Mesothelial cell of epicardium (in vitro differentiated cells): ENCODE measurements at regions not wholly inside any gene's neighbourhood (a gene's known extent, or its start where the extent isn't known, plus 50 kb on each side); places are given as distances from the start of the nearest gene placed in this dataset.
"Not testable (repeated sequence)": the region's sequence is repeated elsewhere in the genome, so short reads cannot be mapped to it uniquely, and the experiment has no call there.

Experiments used
- DNase-seq, 2 experiments: peaks; one replicate each; pipeline ENCODE4 v3.0.0; 2021; ENCODE audit warnings: low spot score in 2 of 2; ENCODE audit not compliant: unreplicated experiment in 2 of 2
- H3K27ac Mint-ChIP-seq: 2 replicates; pipeline ENCODE4 v1.8.0; 2021; ENCODE audit warnings: mixed read lengths
- H3K27me3 Mint-ChIP-seq: 2 replicates; pipeline ENCODE4 v1.8.0; 2021; ENCODE audit warnings: low read depth, mixed read lengths
- H3K36me3 Mint-ChIP-seq: 2 replicates; pipeline ENCODE4 v1.8.0; 2021; ENCODE audit warnings: mixed read lengths
- H3K4me1 Mint-ChIP-seq: 2 replicates; pipeline ENCODE4 v1.8.0; 2021; ENCODE audit warnings: mixed read lengths
- H3K4me3 Mint-ChIP-seq: 2 replicates; pipeline ENCODE4 v1.8.0; 2021; ENCODE audit warnings: mild to moderate bottlenecking, moderate library complexity, mixed read lengths
- H3K9me3 Mint-ChIP-seq: 2 replicates; pipeline ENCODE4 v1.8.0; 2021; ENCODE audit warnings: mixed read lengths
- TF ChIP-seq, protein P1 (sequence below): fragments of 200-600 bp; sonication (generic); IDR thresholded peaks from one replicate; pipeline ENCODE4 v1.5.0; 2021; ENCODE audit warnings: antibody characterized with exemption; ENCODE audit not compliant: unreplicated experiment

DNA sequence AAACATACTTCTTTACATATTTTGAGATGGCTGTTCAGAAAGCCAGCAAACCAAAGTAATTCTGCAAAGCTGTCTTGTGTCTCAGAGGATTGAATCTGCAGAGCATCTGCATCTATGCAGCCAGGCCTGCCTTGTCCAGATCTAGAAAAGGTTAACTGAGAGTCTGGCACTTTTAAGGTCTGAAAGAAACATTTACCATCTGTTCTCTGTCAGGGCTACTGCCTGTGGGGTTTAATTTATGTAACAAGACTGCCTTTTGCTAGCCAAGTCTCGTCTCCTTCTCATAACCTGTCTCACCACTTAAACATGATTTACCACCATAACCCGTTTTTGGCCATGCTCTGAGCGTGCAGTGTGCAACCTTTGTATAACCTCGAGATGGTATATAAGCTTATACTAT, 194.2 kb downstream of the SYT10 start:
- Mint-ChIP-seq H3K36me3 (peaks cover 5% of the 10 kb centered on the region), H3K4me1 (peaks cover 20% of the 10 kb centered on the region), H3K27me3 (no peaks in the 10 kb centered on the region), H3K4me3 (no peak overlapping the region), H3K9me3 (peaks cover 21% of the 10 kb centered on the region), H3K27ac (peak overlapping the region; percentile 77)
- TF ChIP-seq, protein P1, sequence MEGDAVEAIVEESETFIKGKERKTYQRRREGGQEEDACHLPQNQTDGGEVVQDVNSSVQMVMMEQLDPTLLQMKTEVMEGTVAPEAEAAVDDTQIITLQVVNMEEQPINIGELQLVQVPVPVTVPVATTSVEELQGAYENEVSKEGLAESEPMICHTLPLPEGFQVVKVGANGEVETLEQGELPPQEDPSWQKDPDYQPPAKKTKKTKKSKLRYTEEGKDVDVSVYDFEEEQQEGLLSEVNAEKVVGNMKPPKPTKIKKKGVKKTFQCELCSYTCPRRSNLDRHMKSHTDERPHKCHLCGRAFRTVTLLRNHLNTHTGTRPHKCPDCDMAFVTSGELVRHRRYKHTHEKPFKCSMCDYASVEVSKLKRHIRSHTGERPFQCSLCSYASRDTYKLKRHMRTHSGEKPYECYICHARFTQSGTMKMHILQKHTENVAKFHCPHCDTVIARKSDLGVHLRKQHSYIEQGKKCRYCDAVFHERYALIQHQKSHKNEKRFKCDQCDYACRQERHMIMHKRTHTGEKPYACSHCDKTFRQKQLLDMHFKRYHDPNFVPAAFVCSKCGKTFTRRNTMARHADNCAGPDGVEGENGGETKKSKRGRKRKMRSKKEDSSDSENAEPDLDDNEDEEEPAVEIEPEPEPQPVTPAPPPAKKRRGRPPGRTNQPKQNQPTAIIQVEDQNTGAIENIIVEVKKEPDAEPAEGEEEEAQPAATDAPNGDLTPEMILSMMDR: no peak
- DNase-seq: no peak

DNA sequence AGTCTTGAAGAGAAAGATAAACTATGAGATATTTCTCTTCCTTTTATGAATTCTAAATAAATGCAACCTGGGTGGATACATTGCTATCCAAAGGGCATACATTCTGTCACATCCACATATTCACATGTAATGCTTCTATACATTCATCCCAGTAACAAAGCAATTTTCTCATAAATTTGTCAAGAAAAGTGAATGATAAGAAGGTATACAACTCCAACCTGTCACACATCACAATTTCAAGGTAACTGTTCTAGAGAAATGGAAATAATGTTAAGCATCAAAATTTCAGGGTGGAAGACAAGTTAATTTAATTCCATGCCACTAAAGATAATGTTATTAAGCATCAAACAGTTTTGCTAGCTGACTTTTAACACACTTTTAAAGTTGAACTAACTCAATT, 212.9 kb downstream of the SYT10 start:
- Mint-ChIP-seq H3K4me1 (no peaks in the 10 kb centered on the region), H3K27me3 (no peaks in the 10 kb centered on the region), H3K9me3 (peaks cover 36% of the 10 kb centered on the region), H3K4me3 (no peak overlapping the region), H3K27ac (no peak overlapping the region), H3K36me3 (peaks cover 3% of the 10 kb centered on the region)
- DNase-seq: no peak
- TF ChIP-seq, protein P1: no peak

DNA sequence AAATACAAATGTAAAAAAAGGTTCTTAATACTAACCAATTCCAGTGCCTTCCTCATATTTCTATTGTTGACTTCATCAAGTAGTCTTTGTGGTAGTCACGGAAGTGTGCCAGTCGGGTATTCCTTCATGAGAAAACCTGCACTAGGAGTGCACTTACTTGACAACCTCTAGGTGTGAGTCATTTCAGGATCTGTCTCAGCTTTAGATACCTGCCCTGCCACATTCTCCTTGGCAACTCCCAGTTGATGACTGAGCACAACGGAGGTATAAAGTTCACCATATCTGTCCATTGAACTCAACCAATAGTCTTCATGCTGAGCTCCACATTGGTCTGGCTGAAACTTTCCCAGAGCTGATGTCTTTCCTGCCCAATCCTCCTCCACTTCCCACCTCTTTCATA, 215.7 kb downstream of the SYT10 start:
- Mint-ChIP-seq H3K36me3 (peaks cover 11% of the 10 kb centered on the region), H3K4me3 (no peak overlapping the region), H3K9me3 (peaks cover 51% of the 10 kb centered on the region), H3K4me1 (no peaks in the 10 kb centered on the region), H3K27ac (no peak overlapping the region), H3K27me3 (no peaks in the 10 kb centered on the region)
- TF ChIP-seq, protein P1: no peak
- no peak for DNase-seq

DNA sequence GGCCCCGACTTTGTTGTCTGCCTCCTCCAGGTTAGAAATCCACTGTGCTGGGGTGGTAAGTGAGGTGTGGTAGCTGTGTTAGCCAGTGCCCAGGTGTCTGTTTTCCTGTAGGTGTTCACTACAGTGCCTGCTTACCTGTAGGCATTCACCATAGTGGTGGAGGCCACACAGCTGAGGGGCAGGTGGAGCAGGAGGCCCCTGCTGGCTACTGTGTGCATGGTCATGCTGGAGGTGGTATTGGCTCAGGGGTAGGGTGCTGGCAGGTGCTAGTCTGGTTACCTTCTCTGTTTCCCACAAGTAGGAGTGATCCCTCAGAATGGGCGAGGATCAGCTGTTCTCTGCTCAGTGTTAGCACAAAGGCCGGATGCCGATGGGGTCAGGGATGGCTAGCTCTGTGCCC, 217.3 kb downstream of the SYT10 start:
- Mint-ChIP-seq H3K4me3 (no peak overlapping the region), H3K27me3 (no peaks in the 10 kb centered on the region), H3K9me3 (peaks cover 61% of the 10 kb centered on the region), H3K27ac (no peak overlapping the region), H3K36me3 (peaks cover 20% of the 10 kb centered on the region), H3K4me1 (no peaks in the 10 kb centered on the region)
- TF ChIP-seq, protein P1: no peak
- DNase-seq: no peak

DNA sequence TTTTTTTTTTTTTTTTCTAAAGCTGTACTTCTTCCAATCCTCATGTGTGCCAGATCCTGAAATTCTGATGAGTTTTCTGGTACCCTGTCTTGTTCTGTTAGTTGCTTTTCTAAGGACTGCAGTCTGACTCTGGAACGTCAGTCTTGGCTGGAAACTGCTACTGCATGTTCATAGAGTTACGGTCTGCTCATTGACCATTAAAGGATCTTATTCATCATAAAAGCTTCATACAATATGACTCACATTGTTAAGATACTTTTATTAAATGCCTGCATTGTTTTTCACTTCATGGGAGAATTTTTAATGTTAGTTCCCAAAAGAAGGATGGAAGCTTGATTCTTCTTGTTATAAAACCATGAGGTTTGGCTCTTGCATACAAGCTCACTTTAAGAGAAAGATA, 233.6 kb downstream of the SYT10 start:
- Mint-ChIP-seq H3K27me3 (no peaks in the 10 kb centered on the region), H3K9me3 (peaks cover 12% of the 10 kb centered on the region), H3K4me3 (peak overlapping the region; percentile 8), H3K36me3 (peaks cover 5% of the 10 kb centered on the region), H3K27ac (peak overlapping the region; percentile 84), H3K4me1 (peaks cover 32% of the 10 kb centered on the region)
- TF ChIP-seq, protein P1: no peak
- DNase-seq: no peak

DNA sequence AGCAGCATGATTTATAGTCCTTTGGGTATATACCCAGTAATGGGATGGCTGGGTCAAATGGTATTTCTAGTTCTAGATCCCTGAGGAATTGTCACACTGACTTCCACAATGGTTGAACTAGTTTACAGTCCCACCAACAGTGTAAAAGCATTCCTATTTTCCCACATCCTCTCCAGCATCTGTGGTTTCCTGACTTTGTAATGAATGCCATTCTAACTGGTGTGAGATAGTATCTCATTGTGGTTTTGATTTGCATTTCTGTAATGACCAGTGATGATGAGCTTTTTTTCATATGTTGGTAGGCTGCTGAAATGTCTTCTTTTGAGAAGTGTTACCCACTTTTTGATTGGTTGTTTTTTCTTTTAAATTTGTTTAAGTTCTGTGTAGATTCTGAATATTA, 245.2 kb downstream of the SYT10 start:
- not testable (repeated sequence) for H3K4me3 Mint-ChIP-seq, H3K27ac Mint-ChIP-seq, H3K27me3 Mint-ChIP-seq, DNase-seq, H3K4me1 Mint-ChIP-seq
- Mint-ChIP-seq H3K36me3 (peaks cover 18% of the 10 kb centered on the region), H3K9me3 (peaks cover 61% of the 10 kb centered on the region)
